ENCODE measurements at regions not wholly inside any gene's neighbourhood (a gene's known extent, or its start where the extent isn't known, plus 50 kb on each side); places are given as distances from the start of the nearest gene placed in this dataset.

DNA sequence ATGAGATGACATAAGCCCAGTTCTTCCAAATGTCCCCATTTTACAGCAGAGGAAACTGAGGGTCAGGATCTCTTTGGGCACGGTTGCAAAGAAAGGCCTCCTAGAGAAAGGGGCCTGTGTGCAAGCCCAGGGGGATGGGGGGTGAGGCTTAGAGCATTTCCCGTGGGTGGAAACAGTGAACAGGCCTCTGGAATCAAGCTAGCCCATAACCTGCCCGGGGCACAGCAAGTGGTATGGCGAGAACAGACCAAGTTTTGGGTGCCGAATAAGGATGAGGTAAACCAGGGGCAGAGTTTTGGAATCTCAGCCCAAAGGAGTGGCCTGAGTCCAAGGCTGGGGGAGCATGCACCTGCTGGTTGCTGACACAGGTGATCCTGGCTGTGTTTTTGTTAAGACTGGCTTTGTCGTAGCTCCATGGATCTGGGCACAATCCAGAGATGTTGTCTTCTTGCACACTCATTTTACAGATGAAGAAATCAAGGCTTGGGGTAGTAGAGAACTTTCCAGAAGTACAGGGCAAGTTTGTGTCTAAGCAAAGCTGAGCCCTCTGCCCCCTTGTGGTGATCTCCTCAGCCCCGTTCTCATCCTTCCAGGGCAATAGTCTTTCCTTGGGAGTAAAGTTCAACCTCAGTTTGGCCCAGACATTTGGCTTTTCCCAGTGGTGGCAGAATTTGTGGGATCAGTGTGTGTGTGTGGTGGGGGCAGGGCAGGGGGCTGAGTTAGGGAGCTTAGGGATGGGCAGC is 53.5 kb upstream of the MYEOV start:
- intact Hi-C loops (cut with DNase I) = no loop called here

DNA sequence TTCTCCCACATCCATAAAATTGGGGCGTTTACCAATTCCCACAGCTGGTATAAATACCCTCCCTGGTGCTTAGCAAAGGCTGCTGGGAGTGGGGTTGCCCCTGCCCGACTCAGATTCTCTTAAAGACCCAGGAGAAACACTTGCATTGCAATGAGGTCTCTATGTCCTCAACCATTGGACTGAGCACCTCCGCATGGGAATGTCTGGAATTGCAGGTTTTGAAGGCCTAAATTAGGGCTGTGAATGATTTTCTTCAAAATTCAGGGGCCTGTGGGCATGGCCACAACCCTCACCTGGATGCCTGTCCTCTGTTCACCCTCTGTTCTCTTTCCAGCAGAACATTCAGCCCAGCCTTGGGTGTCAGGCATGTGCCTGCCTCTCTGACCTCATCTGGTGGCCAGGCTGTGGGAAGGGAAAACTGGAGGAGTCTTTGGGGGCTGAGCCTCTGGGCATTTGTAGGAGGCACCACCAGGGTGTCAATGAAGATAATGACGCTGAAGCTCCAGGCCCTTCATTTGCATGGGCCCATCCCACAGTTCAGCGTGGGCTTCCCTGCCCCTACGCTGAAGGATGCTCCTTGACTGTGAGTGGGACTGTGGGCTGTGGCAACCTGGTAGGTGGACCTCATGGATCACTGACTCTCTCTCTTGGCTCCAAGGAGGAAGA is 52.7 kb upstream of the MYEOV start:
- intact Hi-C loops (cut with DNase I) = no loop called here
- no peak for DNase-seq (ENCODE audit: low spot score)

More for the DNA sequence above, 53.5 kb upstream of the MYEOV start:
- DNase-seq (ENCODE audit: low spot score) = peak; percentile 63

DNA sequence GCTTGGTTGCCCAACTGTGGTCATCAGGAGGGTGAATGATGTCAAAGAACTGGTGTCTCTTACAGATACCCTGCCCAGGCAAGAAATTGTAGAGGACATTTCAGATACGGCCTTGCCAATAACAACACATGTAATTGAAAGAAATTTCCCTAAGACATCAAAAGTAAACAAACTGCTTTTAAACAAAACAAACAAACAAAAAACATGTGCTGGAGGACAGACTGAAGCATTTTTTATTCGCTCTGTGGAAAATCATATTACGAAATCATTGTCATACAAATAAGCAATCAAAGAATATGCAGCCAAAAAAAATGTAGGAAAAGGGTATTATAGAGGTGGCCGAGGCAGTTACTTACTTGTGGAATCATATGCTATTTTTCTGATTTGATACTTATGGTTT is 52.1 kb upstream of the MYEOV start:
- no peak for DNase-seq (ENCODE audit: low spot score)
- intact Hi-C loops (cut with DNase I) = no loop called here

DNA sequence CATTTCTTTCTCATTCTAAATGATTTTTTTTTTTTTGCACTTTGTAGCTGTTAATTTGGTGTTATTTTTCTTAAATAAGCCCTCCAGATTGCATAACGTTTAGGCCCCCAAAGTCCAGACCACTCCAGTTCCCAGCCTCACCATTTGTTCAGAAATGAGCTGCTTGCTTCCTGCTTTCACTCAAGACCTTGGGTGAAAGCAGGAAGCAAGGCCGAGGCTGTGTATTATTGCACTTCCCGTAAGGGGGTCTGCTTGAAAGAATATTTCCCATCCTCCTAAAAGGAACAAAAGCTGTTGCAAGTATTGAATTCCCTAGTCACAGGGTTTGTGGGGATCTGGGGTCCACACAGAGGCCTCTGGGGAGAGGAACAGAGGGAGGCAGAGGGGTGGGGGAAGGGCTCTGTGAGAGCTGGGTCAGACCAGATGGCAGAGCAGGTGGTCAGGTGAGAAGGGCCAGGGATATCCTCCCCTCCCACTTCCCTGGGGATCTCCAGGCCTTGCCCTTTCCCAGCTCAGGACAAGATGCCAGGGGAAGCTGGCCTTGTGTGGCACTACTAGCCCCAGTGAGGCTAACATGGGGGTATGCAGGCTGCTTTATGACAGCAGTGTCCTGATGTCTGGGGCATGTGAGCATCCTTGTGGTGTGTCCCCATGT is 51.6 kb upstream of the MYEOV start:
- intact Hi-C loops (cut with DNase I) = no loop called here

DNA sequence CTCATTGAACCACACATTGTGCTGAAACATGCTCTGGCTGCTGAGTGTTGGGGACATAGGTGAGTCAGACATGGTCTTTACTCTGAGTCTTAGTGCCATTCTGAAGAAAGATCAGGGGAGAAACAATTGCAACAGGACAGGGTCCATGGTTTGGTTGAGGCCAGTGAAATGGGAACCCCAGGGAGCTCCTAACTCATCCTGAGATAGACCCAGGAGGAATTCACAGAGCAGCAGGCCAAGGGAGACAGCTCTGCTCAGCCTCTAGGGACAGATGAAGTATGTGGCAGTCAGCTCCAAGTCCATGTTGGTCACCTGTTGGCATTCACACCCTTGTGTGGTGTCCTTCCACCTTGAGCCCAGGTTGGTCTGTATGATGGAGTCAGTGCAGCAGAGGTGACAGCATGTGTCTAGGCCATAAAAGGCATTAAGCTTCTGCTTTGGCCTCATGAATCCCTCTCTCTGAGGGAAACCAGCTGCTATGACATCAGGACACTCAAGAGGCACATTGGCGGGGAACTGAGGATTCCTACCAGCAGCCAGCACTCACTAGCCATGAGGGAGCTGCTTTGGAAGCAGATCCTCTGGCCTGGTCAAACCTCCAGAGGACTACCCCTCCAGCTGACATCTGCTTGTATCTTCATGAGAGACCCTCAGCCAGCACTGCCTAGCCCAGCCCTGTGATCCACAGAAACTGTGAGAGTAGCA is 50.3 kb upstream of the MYEOV start:
- intact Hi-C loops (cut with DNase I) = no loop called here
- no peak for DNase-seq (ENCODE audit: low spot score)

More for the DNA sequence above, 51.6 kb upstream of the MYEOV start:
- DNase-seq (ENCODE audit: low spot score) = no peak

Data from posterior vena cava (tissue), 2 donors.